HepG2 (cell line): ENCODE measurements at regions not wholly inside any gene's neighbourhood (a gene's known extent, or its start where the extent isn't known, plus 50 kb on each side); places are given as distances from the start of the nearest gene placed in this dataset.

ENCODE experiments used
- ATAC-seq: fragments of 200-7000 bp; cut with Tn5 transposase; 3 replicates; pipeline ENCODE4 v1.9.1; 2020; ENCODE audit warnings: mild to moderate bottlenecking, moderate library complexity
- BruUV-seq: library from RNA; stranded (reverse); fragments of 400-500 nt; replicated peaks from 2 replicates; lab custom pipeline; 2021; lab: Mats Ljungman, UMichigan
- CTCF ChIA-PET: fragments of 300-600 bp; formaldehyde crosslinking; extraction: SDS; loops from one replicate; lab custom pipeline; 2021; ENCODE audit warnings: low total read pairs, inconsistent platforms, low intra/inter-chr PET ratio; lab: Yijun Ruan, JAX
- POLR2A ChIA-PET: fragments of 350-600 bp; sonication (Branson Sonifier 250); formaldehyde crosslinking; loops from one replicate; lab custom pipeline; 2020; ENCODE audit warnings: antibody characterized with exemption, inconsistent platforms; lab: Yijun Ruan, JAX
- DNase-seq: peaks from one replicate; pipeline ENCODE4 v3.0.0-alpha.2; 2015; ENCODE audit warnings: low spot score
- FAIRE-seq: peaks from 3 replicates; lab custom pipeline; 2011; peaks lifted over from hg19 to GRCh38; lab: Jason Lieb, UNC
- H2AFZ ChIP-seq: one replicate; pipeline ENCODE4 v1.6.1; 2011; ENCODE audit warnings: low read length, inconsistent platforms
- H3K27ac ChIP-seq: fragments of 300-600 bp; 3 replicates; pipeline ENCODE4 v1.8.0; 2011; ENCODE audit warnings: mixed run types, mild to moderate bottlenecking, mixed read lengths, low read length, inconsistent platforms; ENCODE audit not compliant: insufficient read depth; ENCODE audit errors: extremely low read length
- H3K27me3 ChIP-seq, 2 experiments: fragments of 200-600 bp in 1 of 2; 2 replicates in 1 of 2; 3 replicates in 1 of 2; pipeline versions ENCODE4 v1.6.0 to v1.8.0; 2011; ENCODE audit warnings: low read length in 2 of 2, mild to moderate bottlenecking in 2 of 2, moderate library complexity in 2 of 2, inconsistent platforms in 1 of 2; ENCODE audit not compliant: insufficient read depth in 2 of 2, control insufficient read depth in 1 of 2
- H3K36me3 ChIP-seq, 2 experiments: fragments of 200-600 bp in 1 of 2; replicated peaks in 1 of 2; 2 replicates in 1 of 2; 3 replicates in 1 of 2; pipeline versions ENCODE4 v1.5.1 to v1.8.0; 2011; ENCODE audit warnings: low read length in 2 of 2, inconsistent platforms in 1 of 2; ENCODE audit not compliant: insufficient read depth in 2 of 2, control insufficient read depth in 1 of 2
- H3K4me1 ChIP-seq: 2 replicates; pipeline ENCODE4 v1.5.1; 2012; ENCODE audit warnings: low read length, inconsistent platforms; ENCODE audit not compliant: insufficient read depth
- H3K4me2 ChIP-seq: 2 replicates; pipeline ENCODE4 v1.6.0; 2011; ENCODE audit warnings: low read depth, low read length, inconsistent platforms
- H3K4me3 ChIP-seq, 3 experiments: fragments of 200-600 bp in 1 of 3; sonication (generic), shearing (Covaris generic) in 1 of 3; replicated peaks in 1 of 3; 2 replicates each; pipeline ENCODE4 v1.5.1; 2011 to 2016; ENCODE audit warnings: low read length in 3 of 3, inconsistent platforms in 2 of 3, low read depth in 2 of 3, mild to moderate bottlenecking in 2 of 3, control low read depth in 1 of 3, mixed read lengths in 1 of 3; ENCODE audit not compliant: insufficient read depth in 1 of 3
- H3K79me2 ChIP-seq: one replicate; pipeline ENCODE4 v1.6.1; 2011; ENCODE audit warnings: low read length, inconsistent platforms; ENCODE audit not compliant: insufficient read depth
- H3K9ac ChIP-seq: 2 replicates; pipeline ENCODE4 v1.6.0; 2011; ENCODE audit warnings: mild to moderate bottlenecking, low read depth, low read length, inconsistent platforms; ENCODE audit not compliant: insufficient read depth
- H3K9me3 ChIP-seq: 2 replicates; pipeline ENCODE4 v1.5.1; 2012; ENCODE audit warnings: mild to moderate bottlenecking, low read length
- H4K20me1 ChIP-seq: 2 replicates; pipeline ENCODE4 v1.6.0; 2011; ENCODE audit warnings: inconsistent platforms, mild to moderate bottlenecking, low read length, moderate library complexity; ENCODE audit not compliant: insufficient read depth
- HNRNPL ChIP-seq: fragments of 200-400 bp; formaldehyde crosslinking; IDR thresholded peaks from 2 replicates; pipeline ENCODE4 v1.6.1; 2017; ENCODE audit warnings: mild to moderate bottlenecking, low read depth, low read length
- PRMT3 ChIP-seq: sonication (generic); formaldehyde crosslinking; IDR thresholded peaks from 2 replicates; pipeline ENCODE4 v1.8.1; 2022; ENCODE audit warnings: low read depth, mild to moderate bottlenecking, moderate library complexity, missing genetic modification reagents, borderline replicate concordance
- TCF12 ChIP-seq, 2 experiments: fragments of 450-650 bp in 1 of 2; sonication (generic) in 1 of 2; formaldehyde crosslinking in 1 of 2; IDR thresholded peaks; 2 replicates each; pipeline versions ENCODE4 v1.6.1 to v1.8.0; 2017 to 2022; ENCODE audit warnings: antibody characterized with exemption in 1 of 2, mild to moderate bottlenecking in 1 of 2, missing genetic modification reagents in 1 of 2, moderate library complexity in 1 of 2
- TCF7 ChIP-seq: sonication (generic); IDR thresholded peaks from 2 replicates; pipeline ENCODE4 v1.6.1; 2016; ENCODE audit warnings: antibody characterized with exemption, low read depth
- ZNF136 ChIP-seq: sonication (generic); formaldehyde crosslinking; IDR thresholded peaks from 2 replicates; pipeline ENCODE4 v1.8.1; 2022; ENCODE audit warnings: low read depth, mild to moderate bottlenecking, moderate library complexity, missing genetic modification reagents
- ZNF546 ChIP-seq: sonication (generic); formaldehyde crosslinking; conservative IDR thresholded peaks from 2 replicates; pipeline ENCODE4 v1.8.1; 2023; ENCODE audit warnings: mild to moderate bottlenecking, missing genetic modification reagents
- WGBS: methylation state at CpG from one replicate; pipeline ENCODE4 v1.1.6; 2017; ENCODE audit warnings: low lambda C conversion rate; 5-methylcytosine and 5-hydroxymethylcytosine counted together
- in situ Hi-C: cut with HindIII; loops from 2 replicates; pipeline ENCODE4 v1.10.0; 2017; ENCODE audit warnings: low pct_unique_long_range_greater_than_20kb; ENCODE audit not compliant: extremely low pct_ligation_motif_present
- intact Hi-C: fragments of 100-400 bp; cut with micrococcal nuclease; formaldehyde crosslinking; loops from one replicate; pipeline ENCODE4 v1.10.0; 2022; ENCODE audit not compliant: unreplicated experiment
- TF ChIP-seq, protein P1 (sequence below), 2 experiments: sonication (generic) in 1 of 2; formaldehyde crosslinking in 1 of 2; IDR thresholded peaks; 2 replicates each; pipeline versions ENCODE4 v1.6.1 to v1.9.0; 2014 to 2022; ENCODE audit warnings: antibody characterized with exemption in 1 of 2, borderline replicate concordance in 1 of 2, inconsistent platforms in 1 of 2, low read depth in 1 of 2, missing genetic modification reagents in 1 of 2
- TF ChIP-seq, protein P2 (sequence below): sonication (generic); formaldehyde crosslinking; IDR thresholded peaks from 2 replicates; pipeline ENCODE4 v1.8.0; 2022; ENCODE audit warnings: mild to moderate bottlenecking, missing genetic modification reagents, moderate library complexity
- TF ChIP-seq, protein P3 (sequence below): sonication (generic); formaldehyde crosslinking; IDR thresholded peaks from 2 replicates; pipeline ENCODE4 v1.4.0; 2020; ENCODE audit warnings: mild to moderate bottlenecking, missing genetic modification reagents

DNA sequence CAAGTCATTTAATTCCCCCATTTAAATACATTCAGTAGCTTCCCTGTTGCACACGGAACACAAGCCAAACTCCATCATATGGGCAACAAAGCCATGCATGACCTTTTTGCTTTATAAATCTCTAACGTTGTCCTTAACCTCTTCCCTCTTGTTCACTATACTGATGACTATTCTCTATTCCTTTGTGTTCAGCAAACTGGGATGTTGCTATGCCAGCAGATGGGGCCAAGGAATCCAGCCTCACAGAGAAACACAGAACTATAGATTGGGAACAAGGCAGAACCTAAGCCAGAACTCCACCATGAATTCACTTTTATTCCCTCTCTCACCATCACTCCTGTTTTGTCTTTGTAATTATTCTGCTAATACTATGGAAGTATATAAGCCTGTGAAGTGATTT, 398.4 kb downstream of the TUSC7 start:
- H3K27me3 ChIP-seq: no peaks in the 10 kb centered on the region; a peak in 1 of 5 replicates
- DNase-seq: no peak
- intact Hi-C loops: no loop called here
- no peak overlapping the region for H2AFZ ChIP-seq
- POLR2A ChIA-PET: no interaction called here
- H3K27ac ChIP-seq: no peak overlapping the region
- H3K4me3 ChIP-seq: no peak overlapping the region
- TF ChIP-seq TCF7 (no peak), ZNF546 (CRISPR knock-in tag) (no peak), TCF12 (IDR thresholded peaks at IDR 0.05) (no peak), TCF12 (CRISPR knock-in tag; IDR thresholded peaks at IDR 0.05) (no peak), PRMT3 (CRISPR knock-in tag) (no peak), HNRNPL (no peak), ZNF136 (CRISPR knock-in tag) (no peak)
- TF ChIP-seq, protein P1, sequence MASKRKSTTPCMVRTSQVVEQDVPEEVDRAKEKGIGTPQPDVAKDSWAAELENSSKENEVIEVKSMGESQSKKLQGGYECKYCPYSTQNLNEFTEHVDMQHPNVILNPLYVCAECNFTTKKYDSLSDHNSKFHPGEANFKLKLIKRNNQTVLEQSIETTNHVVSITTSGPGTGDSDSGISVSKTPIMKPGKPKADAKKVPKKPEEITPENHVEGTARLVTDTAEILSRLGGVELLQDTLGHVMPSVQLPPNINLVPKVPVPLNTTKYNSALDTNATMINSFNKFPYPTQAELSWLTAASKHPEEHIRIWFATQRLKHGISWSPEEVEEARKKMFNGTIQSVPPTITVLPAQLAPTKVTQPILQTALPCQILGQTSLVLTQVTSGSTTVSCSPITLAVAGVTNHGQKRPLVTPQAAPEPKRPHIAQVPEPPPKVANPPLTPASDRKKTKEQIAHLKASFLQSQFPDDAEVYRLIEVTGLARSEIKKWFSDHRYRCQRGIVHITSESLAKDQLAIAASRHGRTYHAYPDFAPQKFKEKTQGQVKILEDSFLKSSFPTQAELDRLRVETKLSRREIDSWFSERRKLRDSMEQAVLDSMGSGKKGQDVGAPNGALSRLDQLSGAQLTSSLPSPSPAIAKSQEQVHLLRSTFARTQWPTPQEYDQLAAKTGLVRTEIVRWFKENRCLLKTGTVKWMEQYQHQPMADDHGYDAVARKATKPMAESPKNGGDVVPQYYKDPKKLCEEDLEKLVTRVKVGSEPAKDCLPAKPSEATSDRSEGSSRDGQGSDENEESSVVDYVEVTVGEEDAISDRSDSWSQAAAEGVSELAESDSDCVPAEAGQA (IDR thresholded peaks at IDR 0.05; ENCODE audit: low read depth): no peak
- TF ChIP-seq, protein P1 (CRISPR knock-in tag; IDR thresholded peaks at IDR 0.05; ENCODE audit: borderline replicate concordance): no peak
- TF ChIP-seq, protein P2, sequence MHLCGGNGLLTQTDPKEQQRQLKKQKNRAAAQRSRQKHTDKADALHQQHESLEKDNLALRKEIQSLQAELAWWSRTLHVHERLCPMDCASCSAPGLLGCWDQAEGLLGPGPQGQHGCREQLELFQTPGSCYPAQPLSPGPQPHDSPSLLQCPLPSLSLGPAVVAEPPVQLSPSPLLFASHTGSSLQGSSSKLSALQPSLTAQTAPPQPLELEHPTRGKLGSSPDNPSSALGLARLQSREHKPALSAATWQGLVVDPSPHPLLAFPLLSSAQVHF: no peak
- TF ChIP-seq, protein P3, sequence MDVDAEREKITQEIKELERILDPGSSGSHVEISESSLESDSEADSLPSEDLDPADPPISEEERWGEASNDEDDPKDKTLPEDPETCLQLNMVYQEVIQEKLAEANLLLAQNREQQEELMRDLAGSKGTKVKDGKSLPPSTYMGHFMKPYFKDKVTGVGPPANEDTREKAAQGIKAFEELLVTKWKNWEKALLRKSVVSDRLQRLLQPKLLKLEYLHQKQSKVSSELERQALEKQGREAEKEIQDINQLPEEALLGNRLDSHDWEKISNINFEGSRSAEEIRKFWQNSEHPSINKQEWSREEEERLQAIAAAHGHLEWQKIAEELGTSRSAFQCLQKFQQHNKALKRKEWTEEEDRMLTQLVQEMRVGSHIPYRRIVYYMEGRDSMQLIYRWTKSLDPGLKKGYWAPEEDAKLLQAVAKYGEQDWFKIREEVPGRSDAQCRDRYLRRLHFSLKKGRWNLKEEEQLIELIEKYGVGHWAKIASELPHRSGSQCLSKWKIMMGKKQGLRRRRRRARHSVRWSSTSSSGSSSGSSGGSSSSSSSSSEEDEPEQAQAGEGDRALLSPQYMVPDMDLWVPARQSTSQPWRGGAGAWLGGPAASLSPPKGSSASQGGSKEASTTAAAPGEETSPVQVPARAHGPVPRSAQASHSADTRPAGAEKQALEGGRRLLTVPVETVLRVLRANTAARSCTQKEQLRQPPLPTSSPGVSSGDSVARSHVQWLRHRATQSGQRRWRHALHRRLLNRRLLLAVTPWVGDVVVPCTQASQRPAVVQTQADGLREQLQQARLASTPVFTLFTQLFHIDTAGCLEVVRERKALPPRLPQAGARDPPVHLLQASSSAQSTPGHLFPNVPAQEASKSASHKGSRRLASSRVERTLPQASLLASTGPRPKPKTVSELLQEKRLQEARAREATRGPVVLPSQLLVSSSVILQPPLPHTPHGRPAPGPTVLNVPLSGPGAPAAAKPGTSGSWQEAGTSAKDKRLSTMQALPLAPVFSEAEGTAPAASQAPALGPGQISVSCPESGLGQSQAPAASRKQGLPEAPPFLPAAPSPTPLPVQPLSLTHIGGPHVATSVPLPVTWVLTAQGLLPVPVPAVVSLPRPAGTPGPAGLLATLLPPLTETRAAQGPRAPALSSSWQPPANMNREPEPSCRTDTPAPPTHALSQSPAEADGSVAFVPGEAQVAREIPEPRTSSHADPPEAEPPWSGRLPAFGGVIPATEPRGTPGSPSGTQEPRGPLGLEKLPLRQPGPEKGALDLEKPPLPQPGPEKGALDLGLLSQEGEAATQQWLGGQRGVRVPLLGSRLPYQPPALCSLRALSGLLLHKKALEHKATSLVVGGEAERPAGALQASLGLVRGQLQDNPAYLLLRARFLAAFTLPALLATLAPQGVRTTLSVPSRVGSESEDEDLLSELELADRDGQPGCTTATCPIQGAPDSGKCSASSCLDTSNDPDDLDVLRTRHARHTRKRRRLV (CRISPR knock-in tag): no peak
- TF ChIP-seq, all 625 proteins: peak for 0
- Histone ChIP-seq H3K9ac (no peak overlapping the region), H3K36me3 (no peaks in the 10 kb centered on the region), H3K4me2 (no peak overlapping the region), H3K4me1 (no peaks in the 10 kb centered on the region), H3K79me2 (no peaks in the 10 kb centered on the region), H3K9me3 (no peaks in the 10 kb centered on the region), H4K20me1 (no peaks in the 10 kb centered on the region)
- ATAC-seq: no peak
- 2% methylated on average over 2 of the region's 2 CpGs for WGBS
- CTCF ChIA-PET: no interaction called here
- no TSS peak for BruUV-seq
- no peak for FAIRE-seq
- in situ Hi-C loops: no loop called here
